Stimulated activated CD8-positive, alpha-beta memory T cell treated with anti-CD3 and anti-CD28 coated beads, Interleukin-7, amount 100 ng/mL, for 1 hour (primary cell): ENCODE measurements at regions not wholly inside any gene's neighbourhood (a gene's known extent, or its start where the extent isn't known, plus 50 kb on each side); places are given as distances from the start of the nearest gene placed in this dataset.
"Not testable (repeated sequence)": the region's sequence is repeated elsewhere in the genome, so short reads cannot be mapped to it uniquely, and the experiment has no call there.

Experiments
- DNase-seq, 2 donors: peaks; one replicate each; pipeline ENCODE4 v3.0.0-alpha.2; 2020; ENCODE audit warnings: low read depth in 2 of 2

- DNase-seq, result no peak
Observed at GRCh38 chr18:57953883-57954282, 90.1 kb upstream of the NEDD4L start.

- no peak for DNase-seq
Observed at GRCh38 chr18:57951999-57952774, 91.8 kb upstream of the NEDD4L start.

GRCh38 chr18:57951117-57951796, 92.8 kb upstream of the NEDD4L start:
- no peak for DNase-seq

- DNase-seq, result no peak
Observed at GRCh38 chr18:57950542-57950941, 93.5 kb upstream of the NEDD4L start.

GRCh38 chr18:57949335-57949734, 94.7 kb upstream of the NEDD4L start:
- not testable (repeated sequence) for DNase-seq

GRCh38 chr18:57947117-57947516, 96.9 kb upstream of the NEDD4L start:
- no peak for DNase-seq

GRCh38 chr18:57943723-57944122, 100.3 kb upstream of the NEDD4L start:
- DNase-seq, result no peak

- DNase-seq, result no peak
Observed at GRCh38 chr18:57942493-57942892, 101.5 kb upstream of the NEDD4L start.

- no peak for DNase-seq
Observed at GRCh38 chr18:57941841-57942489, 102.1 kb upstream of the NEDD4L start.

- no peak for DNase-seq
Observed at GRCh38 chr18:57940166-57940660, 103.8 kb upstream of the NEDD4L start.

GRCh38 chr18:57934375-57934774, 109.7 kb upstream of the NEDD4L start:
- not testable (repeated sequence) for DNase-seq

- DNase-seq, result no peak
Observed at GRCh38 chr18:57931038-57931437, 113.0 kb upstream of the NEDD4L start.

GRCh38 chr18:57930476-57930875, 113.5 kb upstream of the NEDD4L start:
- no peak for DNase-seq

GRCh38 chr18:57929922-57930321, 114.1 kb upstream of the NEDD4L start:
- DNase-seq, result no peak

- DNase-seq, result no peak
Observed at GRCh38 chr18:57928466-57928865, 115.6 kb upstream of the NEDD4L start.

- DNase-seq, result no peak
Observed at GRCh38 chr18:57927511-57927910, 116.5 kb upstream of the NEDD4L start.

- no peak for DNase-seq
Observed at GRCh38 chr18:57925706-57926105, 118.3 kb upstream of the NEDD4L start.

GRCh38 chr18:57923611-57924010, 120.4 kb upstream of the NEDD4L start:
- DNase-seq, result no peak

GRCh38 chr18:57922885-57923284, 119.8 kb upstream of the ATP8B1 start:
- no peak for DNase-seq

GRCh38 chr18:57921708-57922107, 118.6 kb upstream of the ATP8B1 start:
- no peak for DNase-seq

- no peak for DNase-seq
Observed at GRCh38 chr18:57920036-57920435, 116.9 kb upstream of the ATP8B1 start.

- DNase-seq, result no peak
Observed at GRCh38 chr18:57918601-57919000, 115.5 kb upstream of the ATP8B1 start.

GRCh38 chr18:57916684-57917083, 113.6 kb upstream of the ATP8B1 start:
- no peak for DNase-seq
